GM12878 (cell line): ENCODE measurements at regions not wholly inside any gene's neighbourhood (a gene's known extent, or its start where the extent isn't known, plus 50 kb on each side); places are given as distances from the start of the nearest gene placed in this dataset.

Experiments
- ATAC-seq: fragments of 200-7000 bp; cut with Tn5 transposase; 3 replicates; pipeline ENCODE4 v1.9.1; 2020; ENCODE audit warnings: mild to moderate bottlenecking, moderate library complexity
- BruUV-seq: library from RNA; stranded (reverse); fragments of 400-500 nt; replicated peaks from 2 replicates; lab custom pipeline; 2021; lab: Mats Ljungman, UMichigan
- CTCF ChIA-PET: fragments of 300-600 bp; sonication (Branson Sonifier 250); formaldehyde crosslinking; extraction: SDS; loops from one replicate; lab custom pipeline; 2021; ENCODE audit warnings: inconsistent platforms; lab: Yijun Ruan, JAX
- POLR2A ChIA-PET: fragments of 350-600 bp; formaldehyde crosslinking; extraction: SDS; loops from one replicate; lab custom pipeline; 2021; ENCODE audit warnings: inconsistent platforms; lab: Charles Lee
- RAD21 ChIA-PET: fragments of 300-600 bp; sonication (Branson Sonifier 250); formaldehyde crosslinking; loops from one replicate; lab custom pipeline; 2023; ENCODE audit warnings: antibody characterized with exemption; ENCODE audit not compliant: unreplicated experiment; lab: Charles Lee
- SMC1A ChIA-PET: fragments of 300-600 bp; sonication (Branson Sonifier 250); formaldehyde crosslinking; loops from one replicate; lab custom pipeline; 2023; ENCODE audit not compliant: unreplicated experiment, uncharacterized antibody; lab: Charles Lee
- DNase-seq: peaks from one replicate; pipeline ENCODE4 v3.0.0-alpha.2; 2011; ENCODE audit warnings: low read depth, low spot score
- FAIRE-seq: peaks from 3 replicates; lab custom pipeline; 2011; peaks lifted over from hg19 to GRCh38; lab: Jason Lieb, UNC
- H2AFZ ChIP-seq: 2 replicates; pipeline ENCODE4 v1.6.0; 2011; ENCODE audit warnings: low read depth, low read length, control low read depth; ENCODE audit not compliant: control insufficient read depth
- H3K27ac ChIP-seq: 2 replicates; pipeline ENCODE4 v1.5.1; 2011; ENCODE audit warnings: control low read depth; ENCODE audit not compliant: control insufficient read depth, insufficient read depth
- H3K27me3 ChIP-seq, 2 experiments: replicated peaks in 1 of 2; 2 replicates each; pipeline versions ENCODE4 v1.6.0 to v1.6.1; 2011; ENCODE audit warnings: low read length in 1 of 2; ENCODE audit not compliant: control insufficient read depth in 2 of 2, insufficient read depth in 2 of 2
- H3K36me3 ChIP-seq, 2 experiments: 2 replicates each; pipeline ENCODE4 v1.5.1; 2011; ENCODE audit warnings: low read length in 1 of 2; ENCODE audit not compliant: control insufficient read depth in 2 of 2, insufficient read depth in 2 of 2
- H3K4me1 ChIP-seq: 2 replicates; pipeline ENCODE4 v1.6.1; 2011; ENCODE audit warnings: mild to moderate bottlenecking, low read length, moderate library complexity, mixed read lengths; ENCODE audit not compliant: control insufficient read depth, insufficient read depth
- H3K4me2 ChIP-seq: 2 replicates; pipeline ENCODE4 v1.6.0; 2011; ENCODE audit warnings: control low read depth; ENCODE audit not compliant: control insufficient read depth, insufficient read depth
- H3K4me3 ChIP-seq: fragments of 200-600 bp; sonication (generic); 2 replicates; pipeline ENCODE4 v1.5.1; 2016
- H3K79me2 ChIP-seq: 2 replicates; pipeline ENCODE4 v1.6.0; 2011; ENCODE audit warnings: low read length; ENCODE audit not compliant: control insufficient read depth, insufficient read depth
- H3K9ac ChIP-seq: 2 replicates; pipeline ENCODE4 v1.8.0; 2011; ENCODE audit warnings: low read length, control low read depth, mixed read lengths; ENCODE audit not compliant: control insufficient read depth, insufficient read depth
- H3K9me3 ChIP-seq: replicated peaks from 3 replicates; pipeline ENCODE4 v1.5.1; 2011; ENCODE audit warnings: mild to moderate bottlenecking, low read length; ENCODE audit not compliant: control insufficient read depth, insufficient read depth
- H4K20me1 ChIP-seq: 2 replicates; pipeline ENCODE4 v1.6.0; 2011; ENCODE audit not compliant: control insufficient read depth, insufficient read depth
- BACH1 ChIP-seq: fragments of 450-650 bp; IDR thresholded peaks from 2 replicates; pipeline ENCODE4 v1.6.1; 2017; ENCODE audit warnings: mild to moderate bottlenecking, borderline replicate concordance
- CHD1 ChIP-seq: IDR thresholded peaks from 2 replicates; pipeline ENCODE4 v1.6.1; 2012; ENCODE audit warnings: low read depth, low read length, improper control_type of control experiment
- E2F8 ChIP-seq: fragments of 450-650 bp; IDR thresholded peaks from 2 replicates; pipeline ENCODE4 v1.6.1; 2018; ENCODE audit warnings: mild to moderate bottlenecking, low read depth, moderate library complexity; ENCODE audit not compliant: partially characterized antibody
- EED ChIP-seq: sonication (generic); IDR thresholded peaks from 2 replicates; pipeline ENCODE4 v1.6.1; 2016; ENCODE audit warnings: antibody characterized with exemption, low read depth
- ELK1 ChIP-seq: IDR thresholded peaks from 2 replicates; pipeline ENCODE4 v1.6.1; 2012; ENCODE audit warnings: low read depth, low read length, improper control_type of control experiment
- IRF3 ChIP-seq: fragments of 450-650 bp; IDR thresholded peaks from 2 replicates; pipeline ENCODE4 v1.6.1; 2014; ENCODE audit warnings: mild to moderate bottlenecking
- MTA2 ChIP-seq: fragments of 450-650 bp; IDR thresholded peaks from 2 replicates; pipeline ENCODE4 v1.6.1; 2016; ENCODE audit warnings: low read depth, mild to moderate bottlenecking, moderate library complexity
- NFIC ChIP-seq: IDR thresholded peaks from 2 replicates; pipeline ENCODE4 v1.6.1; 2012; ENCODE audit warnings: low read depth, mild to moderate bottlenecking, inconsistent platforms, low read length, moderate library complexity
- POLR2AphosphoS5 ChIP-seq: IDR thresholded peaks from 2 replicates; pipeline ENCODE4 v1.6.1; 2011; ENCODE audit warnings: mild to moderate bottlenecking, low read length, inconsistent platforms
- POU2F2 ChIP-seq: IDR thresholded peaks from 3 replicates; pipeline ENCODE4 v1.6.1; 2011; ENCODE audit warnings: low read depth, mild to moderate bottlenecking, low read length, borderline replicate concordance
- SMC3 ChIP-seq: IDR thresholded peaks from 2 replicates; pipeline ENCODE4 v1.6.1; 2011; ENCODE audit warnings: low read length, improper control_type of control experiment, borderline replicate concordance
- SREBF2 ChIP-seq: IDR thresholded peaks from 2 replicates; pipeline ENCODE4 v1.6.1; 2012; ENCODE audit warnings: mild to moderate bottlenecking, low read length
- TAF1 ChIP-seq: IDR thresholded peaks from 2 replicates; pipeline ENCODE4 v1.6.1; 2011; ENCODE audit warnings: mild to moderate bottlenecking, low read depth, low read length, borderline replicate concordance
- TBL1XR1 ChIP-seq: IDR thresholded peaks from 2 replicates; pipeline ENCODE4 v1.6.1; 2012; ENCODE audit warnings: low read depth, low read length, improper control_type of control experiment
- USF2 ChIP-seq: IDR thresholded peaks from 2 replicates; pipeline ENCODE4 v1.6.1; 2011; ENCODE audit warnings: low read depth, low read length, improper control_type of control experiment, borderline replicate concordance
- YBX1 ChIP-seq: fragments of 450-650 bp; IDR thresholded peaks from 2 replicates; pipeline ENCODE4 v1.6.1; 2016; ENCODE audit warnings: antibody characterized with exemption
- ZBTB33 ChIP-seq: fragments of 450-650 bp; IDR thresholded peaks from 2 replicates; pipeline ENCODE4 v1.6.1; 2017; ENCODE audit warnings: mild to moderate bottlenecking
- ZSCAN29 ChIP-seq: fragments of 450-650 bp; IDR thresholded peaks from 2 replicates; pipeline ENCODE4 v1.6.1; 2017; ENCODE audit warnings: mild to moderate bottlenecking, moderate library complexity
- WGBS: methylation state at CpG from one replicate; pipeline ENCODE4 v1.1.6; 2016; ENCODE audit warnings: low lambda C conversion rate; ENCODE audit not compliant: insufficient replicate concordance, insufficient coverage; ENCODE audit errors: missing lambda C conversion rate; 5-methylcytosine and 5-hydroxymethylcytosine counted together
- in situ Hi-C: fragments of 300-500 bp; cut with MboI; formaldehyde crosslinking; loops from 9 replicates; pipeline ENCODE4 v1.14.3; 2018; ENCODE audit warnings: mixed read lengths
- intact Hi-C: fragments of 100-400 bp; cut with micrococcal nuclease; formaldehyde crosslinking; loops from one replicate; pipeline ENCODE4 v1.14.2; 2022; ENCODE audit not compliant: unreplicated experiment

GRCh38 chr3:10741891-10742671 is 73.9 kb upstream of the SLC6A11 start:
- FAIRE-seq (no peak), DNase-seq (no peak), ATAC-seq (no peak)
- intact Hi-C loops (no loop called here), in situ Hi-C loops (loop anchor here (5.0 kb wide), 1 partner anchor 400 kb away; no protein-coding TSS in a partner anchor)
- WGBS: 14% methylated on average over 10 of the region's 10 CpGs
- H2AFZ ChIP-seq: no peak overlapping the region
- H3K27ac ChIP-seq: no peak overlapping the region
- no peak overlapping the region for H3K4me2 ChIP-seq
- POLR2A ChIA-PET: no interaction called here
- H3K4me3 ChIP-seq: no peak overlapping the region
- no peak overlapping the region for H3K9ac ChIP-seq
- H3K9me3 ChIP-seq: no peaks in the 10 kb centered on the region
- no peaks in the 10 kb centered on the region for H3K79me2 ChIP-seq
- no peaks in the 10 kb centered on the region for H3K36me3 ChIP-seq
- no peaks in the 10 kb centered on the region for H4K20me1 ChIP-seq
- SMC1A ChIA-PET: interaction anchor here (1.0 kb wide), 1 partner anchor 398 kb away, joined by 3 read pairs; no protein-coding TSS in a partner anchor
- H3K27me3 ChIP-seq: no peaks in the 10 kb centered on the region; a peak in 1 of 4 replicates
- RAD21 ChIA-PET: no interaction called here
- H3K4me1 ChIP-seq: no peaks in the 10 kb centered on the region
- CTCF ChIA-PET: no interaction called here
- no TSS peak for BruUV-seq
- TF ChIP-seq YBX1 (no peak), ZBTB33 (no peak), EED (no peak), SREBF2 (no peak), IRF3 (no peak), ELK1 (no peak), POLR2AphosphoS5 (no peak), BACH1 (no peak), ZSCAN29 (no peak), NFIC (no peak), TAF1 (no peak), POU2F2 (no peak), CHD1 (no peak), TBL1XR1 (no peak), MTA2 (no peak), USF2 (no peak), E2F8 (no peak), SMC3 (no peak)
